A172 (cell line): ENCODE measurements at regions not wholly inside any gene's neighbourhood (a gene's known extent, or its start where the extent isn't known, plus 50 kb on each side); places are given as distances from the start of the nearest gene placed in this dataset.
"Not testable (repeated sequence)": the region's sequence is repeated elsewhere in the genome, so short reads cannot be mapped to it uniquely, and the experiment has no call there.

Source experiments
- DNase-seq: peaks from one replicate; pipeline ENCODE4 v3.0.0-alpha.2; 2015; ENCODE audit warnings: low spot score

- not testable (repeated sequence) for DNase-seq
Measured at GRCh38 chr1:149278156-149278555, 174.8 kb upstream of the NBPF9 start.

- DNase-seq = not testable (repeated sequence)
Measured at GRCh38 chr1:149279015-149279414, 175.7 kb upstream of the NBPF9 start.

- not testable (repeated sequence) for DNase-seq
Measured at GRCh38 chr1:149279512-149279911, 176.2 kb upstream of the NBPF9 start.

- DNase-seq = not testable (repeated sequence)
Measured at GRCh38 chr1:149284773-149285172, 181.4 kb upstream of the NBPF9 start.

GRCh38 chr1:149285205-149285604 lies 181.9 kb upstream of the NBPF9 start:
- DNase-seq = not testable (repeated sequence)

GRCh38 chr1:149285638-149286037 lies 182.3 kb upstream of the NBPF9 start:
- not testable (repeated sequence) for DNase-seq

GRCh38 chr1:149288580-149288979 lies 185.2 kb upstream of the NBPF9 start:
- not testable (repeated sequence) for DNase-seq

- not testable (repeated sequence) for DNase-seq
Measured at GRCh38 chr1:149300478-149301218, 174.2 kb upstream of the NBPF19 start.

GRCh38 chr1:149301282-149301681 lies 173.6 kb upstream of the NBPF19 start:
- DNase-seq = not testable (repeated sequence)

GRCh38 chr1:149304796-149305195 lies 170.0 kb upstream of the NBPF19 start:
- not testable (repeated sequence) for DNase-seq

- DNase-seq = not testable (repeated sequence)
Measured at GRCh38 chr1:149307640-149308039, 167.2 kb upstream of the NBPF19 start.

GRCh38 chr1:149314921-149315320 lies 159.9 kb upstream of the NBPF19 start:
- DNase-seq = not testable (repeated sequence)

- DNase-seq = not testable (repeated sequence)
Measured at GRCh38 chr1:149320971-149321731, 153.7 kb upstream of the NBPF19 start.

GRCh38 chr1:149321732-149322016 lies 153.2 kb upstream of the NBPF19 start:
- not testable (repeated sequence) for DNase-seq

- DNase-seq = not testable (repeated sequence)
Measured at GRCh38 chr1:149330081-149330335, 144.8 kb upstream of the NBPF19 start.

GRCh38 chr1:149336082-149336481 lies 138.8 kb upstream of the NBPF19 start:
- DNase-seq = not testable (repeated sequence)

GRCh38 chr1:149338221-149338691 lies 136.6 kb upstream of the NBPF19 start:
- DNase-seq = not testable (repeated sequence)

- not testable (repeated sequence) for DNase-seq
Measured at GRCh38 chr1:149338698-149339097, 136.1 kb upstream of the NBPF19 start.

- not testable (repeated sequence) for DNase-seq
Measured at GRCh38 chr1:149349448-149349847, 125.4 kb upstream of the NBPF19 start.

GRCh38 chr1:149352205-149352604 lies 122.6 kb upstream of the NBPF19 start:
- DNase-seq = not testable (repeated sequence)

- not testable (repeated sequence) for DNase-seq
Measured at GRCh38 chr1:149354579-149354978, 120.3 kb upstream of the NBPF19 start.

GRCh38 chr1:149355748-149356147 lies 119.1 kb upstream of the NBPF19 start:
- not testable (repeated sequence) for DNase-seq

GRCh38 chr1:149356152-149356551 lies 118.7 kb upstream of the NBPF19 start:
- not testable (repeated sequence) for DNase-seq
